B cell (primary cell): ENCODE measurements at regions not wholly inside any gene's neighbourhood (a gene's known extent, or its start where the extent isn't known, plus 50 kb on each side); places are given as distances from the start of the nearest gene placed in this dataset.

Experiments
- ATAC-seq: fragments of 200-7000 bp; cut with Tn5 transposase; one replicate; pipeline ENCODE4 v1.10.0; 2021; ENCODE audit warnings: low read depth, mild to moderate bottlenecking, moderate number of reproducible peaks, moderate library complexity
- CTCF ChIA-PET: fragments of 350-600 bp; sonication (Branson Sonifier 250); formaldehyde crosslinking; loops from one replicate; lab custom pipeline; 2021; ENCODE audit warnings: antibody characterized with exemption, inconsistent platforms; lab: Charles Lee
- POLR2A ChIA-PET: fragments of 350-600 bp; sonication (Branson Sonifier 250); formaldehyde crosslinking; loops from one replicate; lab custom pipeline; 2021; ENCODE audit warnings: antibody characterized with exemption; lab: Charles Lee
- DNase-seq: peaks from one replicate; pipeline ENCODE4 v3.0.0; 2013
- H2AFZ ChIP-seq: 2 replicates; pipeline ENCODE4 v1.6.1; 2012; ENCODE audit warnings: mild to moderate bottlenecking, low read depth, low read length; ENCODE audit not compliant: insufficient read depth, poor library complexity, severe bottlenecking
- H3K27ac ChIP-seq, 2 donors: 1 replicate in 1 of 2; 2 replicates in 1 of 2; pipeline ENCODE4 v1.5.1; 2012 to 2013; ENCODE audit warnings: low read length in 2 of 2, mild to moderate bottlenecking in 2 of 2, moderate library complexity in 1 of 2
- H3K27me3 ChIP-seq, 4 experiments: fragments of 200-600 bp in 1 of 4; sonication (generic) in 1 of 4; replicated peaks in 1 of 4; 1 replicate in 2 of 4; 2 replicates in 2 of 4; pipeline versions ENCODE4 v1.6.1 to v1.7.0; 2013 to 2016; ENCODE audit warnings: low read length in 3 of 4, mild to moderate bottlenecking in 2 of 4, mixed read lengths in 1 of 4, moderate library complexity in 1 of 4; ENCODE audit not compliant: insufficient read depth in 4 of 4, control insufficient read depth in 3 of 4; ENCODE audit errors: control extremely low read depth in 1 of 4
- H3K36me3 ChIP-seq, 2 experiments: replicated peaks in 1 of 2; 1 replicate in 1 of 2; 2 replicates in 1 of 2; pipeline versions ENCODE4 v1.6.1 to v1.7.1; 2013; ENCODE audit warnings: low read length in 1 of 2; ENCODE audit not compliant: insufficient read depth in 2 of 2, control insufficient read depth in 1 of 2; ENCODE audit errors: control extremely low read depth in 1 of 2, extremely low read depth in 1 of 2
- H3K4me1 ChIP-seq, 2 donors: fragments of 200-600 bp in 1 of 2; sonication (generic) in 1 of 2; 1 replicate in 1 of 2; 2 replicates in 1 of 2; pipeline versions ENCODE4 v1.5.1 to v1.6.1; 2013 to 2017; ENCODE audit warnings: low read length in 2 of 2; ENCODE audit not compliant: control insufficient read depth in 2 of 2, insufficient read depth in 2 of 2
- H3K4me2 ChIP-seq: replicated peaks from 2 replicates; pipeline ENCODE3; 2012; ENCODE audit warnings: mild to moderate bottlenecking, low read depth, low read length; ENCODE audit not compliant: poor library complexity, severe bottlenecking
- H3K4me3 ChIP-seq, 5 experiments: fragments of 200-600 bp in 1 of 5; sonication (generic) in 1 of 5; 1 replicate in 3 of 5; 2 replicates in 2 of 5; pipeline versions ENCODE4 v1.5.1 to v1.7.0; 2011 to 2016; ENCODE audit warnings: low read length in 4 of 5, mild to moderate bottlenecking in 4 of 5, low read depth in 2 of 5, control low read depth in 1 of 5, moderate library complexity in 1 of 5; ENCODE audit not compliant: insufficient read depth in 1 of 5; ENCODE audit errors: control extremely low read depth in 1 of 5, extremely low read depth in 1 of 5
- H3K79me2 ChIP-seq: fragments of 200-600 bp; sonication (generic); one replicate; pipeline ENCODE4 v1.6.0; 2016; ENCODE audit warnings: low read length; ENCODE audit not compliant: control insufficient read depth, insufficient read depth
- H3K9ac ChIP-seq: fragments of 200-600 bp; sonication (generic); 2 replicates; pipeline ENCODE4 v1.6.1; 2017; ENCODE audit warnings: mild to moderate bottlenecking, low read length, moderate library complexity
- H3K9me3 ChIP-seq, 3 donors: one replicate each; pipeline versions ENCODE4 v1.6.1 to v1.7.1; 2013; ENCODE audit warnings: low read length in 2 of 3; ENCODE audit not compliant: control insufficient read depth in 2 of 3, insufficient read depth in 1 of 3; ENCODE audit errors: control extremely low read depth in 1 of 3
- H4K20me1 ChIP-seq: 2 replicates; pipeline ENCODE4 v1.6.0; 2012; ENCODE audit warnings: mild to moderate bottlenecking, low read length; ENCODE audit not compliant: insufficient read depth, control insufficient read depth, poor library complexity, severe bottlenecking
- H3K27ac Mint-ChIP-seq: one replicate; pipeline ENCODE4 v1.8.0; 2021; ENCODE audit warnings: mixed read lengths
- H3K27me3 Mint-ChIP-seq: one replicate; pipeline ENCODE4 v1.8.0; 2021; ENCODE audit warnings: mixed read lengths
- H3K4me1 Mint-ChIP-seq: one replicate; pipeline ENCODE4 v1.8.0; 2021; ENCODE audit warnings: mixed read lengths
- H3K4me3 Mint-ChIP-seq: one replicate; pipeline ENCODE4 v1.8.0; 2021; ENCODE audit warnings: mixed read lengths
- H3K9me3 Mint-ChIP-seq: one replicate; pipeline ENCODE4 v1.8.0; 2022; ENCODE audit warnings: mixed read lengths; ENCODE audit not compliant: insufficient read depth
- EZH2 ChIP-seq: IDR thresholded peaks from 2 replicates; pipeline ENCODE4 v1.6.1; 2012; ENCODE audit warnings: borderline replicate concordance, low read depth, mild to moderate bottlenecking, moderate library complexity, low read length; ENCODE audit not compliant: insufficient read depth, poor library complexity, severe bottlenecking
- WGBS: methylation state at CpG from one replicate; pipeline ENCODE4 v1.1.5; 2013; ENCODE audit warnings: missing lambda C conversion rate; ENCODE audit not compliant: insufficient coverage; 5-methylcytosine and 5-hydroxymethylcytosine counted together
- intact Hi-C: fragments of 100-400 bp; cut with micrococcal nuclease; formaldehyde crosslinking; loops from one replicate; pipeline ENCODE4 v1.10.0; 2022
- TF ChIP-seq, protein P1 (sequence below): fragments of 200-600 bp; IDR thresholded peaks from one replicate; pipeline ENCODE4 v1.8.0; 2022; ENCODE audit warnings: antibody characterized with exemption, mild to moderate bottlenecking

- ChIA-PET POLR2A (interaction anchor here (0.6 kb wide), 1 partner anchor 11 kb away, joined by 6 read pairs; no protein-coding TSS in a partner anchor), CTCF (interaction anchor here (0.6 kb wide), 1 partner anchor 240 kb away, joined by 3 read pairs; no protein-coding TSS in a partner anchor)
- Histone ChIP-seq H3K9ac (no peak overlapping the region), H3K4me3 (no peak overlapping the region), H3K27ac (no peak overlapping the region), H3K9me3 (peaks cover 0 to 4% (median 0%) of the 10 kb centered on the region in 3 donors), H3K79me2 (no peaks in the 10 kb centered on the region), H3K4me2 (no peak overlapping the region), H3K36me3 (no peaks in the 10 kb centered on the region), H4K20me1 (no peaks in the 10 kb centered on the region), H3K27me3 (no peaks in the 10 kb centered on the region), H3K4me1 (no peaks in the 10 kb centered on the region), H2AFZ (no peak overlapping the region)
- no peak for ATAC-seq
- no peak overlapping the region for H3K4me3 Mint-ChIP-seq
- H3K4me1 Mint-ChIP-seq: no peaks in the 10 kb centered on the region
- TF ChIP-seq, protein P1, sequence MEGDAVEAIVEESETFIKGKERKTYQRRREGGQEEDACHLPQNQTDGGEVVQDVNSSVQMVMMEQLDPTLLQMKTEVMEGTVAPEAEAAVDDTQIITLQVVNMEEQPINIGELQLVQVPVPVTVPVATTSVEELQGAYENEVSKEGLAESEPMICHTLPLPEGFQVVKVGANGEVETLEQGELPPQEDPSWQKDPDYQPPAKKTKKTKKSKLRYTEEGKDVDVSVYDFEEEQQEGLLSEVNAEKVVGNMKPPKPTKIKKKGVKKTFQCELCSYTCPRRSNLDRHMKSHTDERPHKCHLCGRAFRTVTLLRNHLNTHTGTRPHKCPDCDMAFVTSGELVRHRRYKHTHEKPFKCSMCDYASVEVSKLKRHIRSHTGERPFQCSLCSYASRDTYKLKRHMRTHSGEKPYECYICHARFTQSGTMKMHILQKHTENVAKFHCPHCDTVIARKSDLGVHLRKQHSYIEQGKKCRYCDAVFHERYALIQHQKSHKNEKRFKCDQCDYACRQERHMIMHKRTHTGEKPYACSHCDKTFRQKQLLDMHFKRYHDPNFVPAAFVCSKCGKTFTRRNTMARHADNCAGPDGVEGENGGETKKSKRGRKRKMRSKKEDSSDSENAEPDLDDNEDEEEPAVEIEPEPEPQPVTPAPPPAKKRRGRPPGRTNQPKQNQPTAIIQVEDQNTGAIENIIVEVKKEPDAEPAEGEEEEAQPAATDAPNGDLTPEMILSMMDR: no peak
- TF ChIP-seq EZH2: no peak
- intact Hi-C loops: no loop called here
- H3K9me3 Mint-ChIP-seq: no peaks in the 10 kb centered on the region
- DNase-seq: no peak
- no peak overlapping the region for H3K27ac Mint-ChIP-seq
- peaks cover 17% of the 10 kb centered on the region for H3K27me3 Mint-ChIP-seq
- WGBS: 92% methylated on average over 4 of the region's 6 CpGs
Measured at GRCh38 chr7:3138206-3138605, 94.5 kb upstream of the CARD11 start.

DNA sequence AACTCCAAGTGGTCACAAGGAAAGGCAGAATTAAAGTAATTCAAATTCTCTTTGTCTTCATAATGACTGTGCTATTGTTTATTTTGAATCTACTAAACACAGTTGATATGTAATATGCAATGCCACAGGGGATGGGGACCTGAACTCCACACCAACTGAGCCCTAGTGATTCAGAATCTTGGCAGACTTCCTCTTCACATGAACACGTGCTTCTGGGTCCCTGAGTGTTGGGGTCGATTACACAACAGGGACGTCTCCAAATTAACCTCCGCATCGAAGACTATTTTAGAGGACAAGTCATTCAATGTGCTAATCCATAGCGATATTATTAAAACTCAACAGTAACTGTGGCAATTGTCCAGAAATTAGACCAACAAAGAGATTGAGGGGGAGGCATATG, 95.3 kb upstream of the CARD11 start:
- POLR2A ChIA-PET: no interaction called here
- Mint-ChIP-seq H3K27ac (no peak overlapping the region), H3K9me3 (no peaks in the 10 kb centered on the region), H3K4me1 (peaks cover 2% of the 10 kb centered on the region), H3K27me3 (peaks cover 17% of the 10 kb centered on the region), H3K4me3 (no peak overlapping the region)
- Histone ChIP-seq H3K9me3 (peaks cover 0 to 4% (median 0%) of the 10 kb centered on the region in 3 donors), H3K9ac (no peak overlapping the region), H3K4me2 (no peak overlapping the region), H2AFZ (no peak overlapping the region), H3K79me2 (no peaks in the 10 kb centered on the region), H3K27me3 (no peaks in the 10 kb centered on the region), H3K4me3 (no peak overlapping the region), H3K27ac (no peak overlapping the region), H4K20me1 (no peaks in the 10 kb centered on the region), H3K4me1 (no peaks in the 10 kb centered on the region), H3K36me3 (no peaks in the 10 kb centered on the region)
- no peak for TF ChIP-seq EZH2
- TF ChIP-seq, protein P1: no peak
- DNase-seq: no peak
- intact Hi-C loops: no loop called here
- no peak for ATAC-seq
- 40% methylated on average over 1 of the region's 6 CpGs for WGBS
- CTCF ChIA-PET: no interaction called here
